PC-9 (cell line): ENCODE measurements at regions not wholly inside any gene's neighbourhood (a gene's known extent, or its start where the extent isn't known, plus 50 kb on each side); places are given as distances from the start of the nearest gene placed in this dataset.
A peak's percentile ranks its signal among the peaks of the same experiment; 100 is the strongest.

Experiments
- BruUV-seq: library from RNA; stranded (reverse); fragments of 400-500 nt; replicated peaks from 2 replicates; lab custom pipeline; 2021; lab: Mats Ljungman, UMichigan
- CTCF ChIA-PET: fragments of 300-600 bp; sonication (Branson Sonifier 250); formaldehyde crosslinking; loops from one replicate; lab custom pipeline; 2022; ENCODE audit warnings: antibody characterized with exemption; lab: Charles Lee
- POLR2A ChIA-PET: fragments of 300-600 bp; sonication (Branson Sonifier 250); formaldehyde crosslinking; loops from one replicate; lab custom pipeline; 2022; ENCODE audit warnings: antibody characterized with exemption; ENCODE audit not compliant: unreplicated experiment; lab: Charles Lee
- DNase-seq, 2 experiments: peaks; one replicate each; pipeline versions ENCODE4 v3.0.0 to v3.0.0-alpha.2; 2015 to 2022; ENCODE audit warnings: mixed read lengths in 1 of 2
- H2AFZ ChIP-seq: fragments of 200-600 bp; sonication (generic); 2 replicates; pipeline ENCODE4 v1.8.1; 2017; ENCODE audit warnings: antibody characterized with exemption
- H3F3A ChIP-seq: fragments of 200-600 bp; sonication (generic); 2 replicates; pipeline ENCODE4 v1.8.1; 2017; ENCODE audit warnings: antibody characterized with exemption, mild to moderate bottlenecking, low read depth; ENCODE audit not compliant: insufficient read depth
- H3K27ac ChIP-seq: fragments of 200-600 bp; sonication (generic); 2 replicates; pipeline ENCODE4 v1.6.1; 2016; ENCODE audit warnings: mixed run types
- H3K27me3 ChIP-seq: fragments of 200-600 bp; sonication (generic); 2 replicates; pipeline ENCODE4 v1.6.1; 2016; ENCODE audit warnings: low read depth, mixed run types; ENCODE audit not compliant: insufficient read depth
- H3K36me3 ChIP-seq: fragments of 200-600 bp; sonication (generic); 2 replicates; pipeline ENCODE4 v1.6.1; 2016; ENCODE audit warnings: low read depth, mixed run types
- H3K4me1 ChIP-seq: fragments of 200-600 bp; sonication (generic); replicated peaks from 2 replicates; pipeline ENCODE4 v1.6.1; 2016; ENCODE audit warnings: mixed run types; ENCODE audit not compliant: insufficient read depth
- H3K4me2 ChIP-seq: fragments of 200-600 bp; sonication (generic); 2 replicates; pipeline ENCODE4 v1.6.1; 2017; ENCODE audit warnings: mixed run types
- H3K4me3 ChIP-seq: fragments of 200-600 bp; sonication (generic); 2 replicates; pipeline ENCODE4 v1.6.1; 2016; ENCODE audit warnings: mixed run types
- H3K79me2 ChIP-seq: fragments of 200-600 bp; sonication (generic); 2 replicates; pipeline ENCODE4 v1.6.1; 2017; ENCODE audit warnings: low read depth, mixed run types
- H3K9me2 ChIP-seq: fragments of 200-600 bp; sonication (generic); 2 replicates; pipeline ENCODE4 v1.8.1; 2017; ENCODE audit warnings: mild to moderate bottlenecking; ENCODE audit not compliant: insufficient read depth
- H3K9me3 ChIP-seq: fragments of 200-600 bp; sonication (generic); 2 replicates; pipeline ENCODE4 v1.8.1; 2016; ENCODE audit warnings: low read depth; ENCODE audit not compliant: insufficient read depth
- H4K20me1 ChIP-seq: fragments of 200-600 bp; sonication (generic); 2 replicates; pipeline ENCODE4 v1.8.1; 2017; ENCODE audit not compliant: insufficient read depth
- CTCF ChIP-seq: fragments of 200-600 bp; sonication (generic); conservative IDR thresholded peaks from 2 replicates; pipeline ENCODE4 v1.6.1; 2017; ENCODE audit warnings: mixed run types, antibody characterized with exemption, mild to moderate bottlenecking, moderate library complexity
- EZH2 ChIP-seq: fragments of 200-600 bp; sonication (generic); IDR thresholded peaks from 2 replicates; pipeline ENCODE4 v1.8.0; 2017; ENCODE audit warnings: antibody characterized with exemption, low read depth
- intact Hi-C: fragments of 100-400 bp; cut with micrococcal nuclease; formaldehyde crosslinking; loops from one replicate; pipeline ENCODE4 v1.10.0; 2022; ENCODE audit not compliant: unreplicated experiment

- no peak overlapping the region for H3K4me3 ChIP-seq
- BruUV-seq: no TSS peak
- CTCF ChIA-PET: interaction anchor here (0.5 kb wide), 1 partner anchor 45 kb away, joined by 3 read pairs; no protein-coding TSS in a partner anchor
- intact Hi-C loops: no loop called here
- no peaks in the 10 kb centered on the region for H3F3A ChIP-seq
- TF ChIP-seq CTCF (no peak), EZH2 (no peak)
- POLR2A ChIA-PET: no interaction called here
- H3K36me3 ChIP-seq: no peaks in the 10 kb centered on the region
- H3K4me2 ChIP-seq: no peak overlapping the region
- no peak for DNase-seq
- no peaks in the 10 kb centered on the region for H3K9me2 ChIP-seq
- H4K20me1 ChIP-seq: no peaks in the 10 kb centered on the region
- H3K4me1 ChIP-seq: no peaks in the 10 kb centered on the region
- H3K9me3 ChIP-seq: no peaks in the 10 kb centered on the region
- H3K27ac ChIP-seq: no peak overlapping the region
- no peaks in the 10 kb centered on the region for H3K79me2 ChIP-seq
- H2AFZ ChIP-seq: no peak overlapping the region
- no peaks in the 10 kb centered on the region for H3K27me3 ChIP-seq
These were observed 135.4 kb downstream of the KIF20B start for GRCh38 chr10:89836840-89837164.

GRCh38 chr10:89837165-89838043 lies 136.0 kb downstream of the KIF20B start:
- CTCF ChIA-PET: interaction anchor here (0.5 kb wide), 1 partner anchor 44 kb away, joined by 3 read pairs; no protein-coding TSS in a partner anchor
- H3K4me1 ChIP-seq: no peaks in the 10 kb centered on the region
- no peak overlapping the region for H3K27ac ChIP-seq
- no peak overlapping the region for H3K4me2 ChIP-seq
- H3K9me2 ChIP-seq: no peaks in the 10 kb centered on the region
- H3K79me2 ChIP-seq: no peaks in the 10 kb centered on the region
- no peaks in the 10 kb centered on the region for H3K27me3 ChIP-seq
- no peak overlapping the region for H3K4me3 ChIP-seq
- H3K9me3 ChIP-seq: no peaks in the 10 kb centered on the region
- no peaks in the 10 kb centered on the region for H3K36me3 ChIP-seq
- intact Hi-C loops: no loop called here
- POLR2A ChIA-PET: interaction anchor here (0.6 kb wide), 1 partner anchor 876 kb away, joined by 4 read pairs; no protein-coding TSS in a partner anchor
- TF ChIP-seq EZH2 (no peak), CTCF (no peak)
- BruUV-seq: TSS peak; percentile 64
- H3F3A ChIP-seq: no peaks in the 10 kb centered on the region
- no peak overlapping the region for H2AFZ ChIP-seq
- peak in 1 of 2 experiments; percentile 11 for DNase-seq
- H4K20me1 ChIP-seq: no peaks in the 10 kb centered on the region

GRCh38 chr10:89838044-89838615 lies 136.7 kb downstream of the KIF20B start:
- intact Hi-C loops: no loop called here
- Histone ChIP-seq H3K9me3 (no peaks in the 10 kb centered on the region), H3K9me2 (no peaks in the 10 kb centered on the region), H3K36me3 (no peaks in the 10 kb centered on the region), H3F3A (no peaks in the 10 kb centered on the region), H3K27me3 (no peaks in the 10 kb centered on the region), H3K4me2 (no peak overlapping the region), H2AFZ (no peak overlapping the region), H3K27ac (no peak overlapping the region), H4K20me1 (no peaks in the 10 kb centered on the region), H3K4me1 (no peaks in the 10 kb centered on the region), H3K79me2 (no peaks in the 10 kb centered on the region), H3K4me3 (no peak overlapping the region)
- DNase-seq: no peak
- no peak for TF ChIP-seq EZH2
- no peak for TF ChIP-seq CTCF
- no TSS peak for BruUV-seq
- ChIA-PET POLR2A (interaction anchor here (0.6 kb wide), 1 partner anchor 875 kb away, joined by 4 read pairs; no protein-coding TSS in a partner anchor), CTCF (no interaction called here)
